ENCODE measurements at regions not wholly inside any gene's neighbourhood (a gene's known extent, or its start where the extent isn't known, plus 50 kb on each side); places are given as distances from the start of the nearest gene placed in this dataset.

DNA sequence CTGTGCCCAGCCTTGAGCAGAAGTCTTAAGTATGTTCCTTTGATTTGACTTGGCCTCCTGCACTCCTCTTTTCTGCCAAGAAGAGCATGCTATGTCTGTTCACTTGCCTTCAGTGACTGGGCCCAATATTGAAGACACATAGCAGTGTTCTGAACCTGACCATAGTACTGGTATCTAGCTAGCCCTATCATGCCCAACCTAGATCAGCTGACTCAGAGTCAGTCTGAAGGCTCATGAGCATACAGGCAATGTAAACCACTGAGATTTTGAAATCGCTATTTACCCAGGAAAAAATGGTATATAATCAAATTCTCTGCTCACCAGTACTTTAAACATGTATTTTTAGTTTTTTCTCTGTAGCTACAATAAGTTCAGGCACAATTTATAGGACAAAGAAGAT lies 129.4 kb downstream of the TANC2 start:
- no peak overlapping the region for H3K4me3 ChIP-seq
- no peaks in the 10 kb centered on the region for H3K36me3 ChIP-seq
- no peaks in the 10 kb centered on the region for H3K4me1 ChIP-seq
- H3K9me3 ChIP-seq: no peaks in the 10 kb centered on the region
- H3K27ac ChIP-seq: no peak overlapping the region
- no peak for TF ChIP-seq CTCF (IDR thresholded peaks at IDR 0.05)
- H3K27me3 ChIP-seq: no peaks in the 10 kb centered on the region
- intact Hi-C loops (cut with DNase I; ENCODE audit: low total_unique reads): no loop called here
- DNase-seq: no peak

- Histone ChIP-seq H3K9me3 (no peaks in the 10 kb centered on the region), H3K27me3 (no peaks in the 10 kb centered on the region), H3K4me1 (no peaks in the 10 kb centered on the region), H3K4me3 (no peak overlapping the region), H3K36me3 (no peaks in the 10 kb centered on the region), H3K27ac (no peak overlapping the region)
- DNase-seq: no peak
- intact Hi-C loops (cut with DNase I; ENCODE audit: low total_unique reads): no loop called here
- no peak for TF ChIP-seq CTCF (IDR thresholded peaks at IDR 0.05)
Measured at GRCh38 chr17:63095879-63096278, 129.8 kb downstream of the TANC2 start.

DNA sequence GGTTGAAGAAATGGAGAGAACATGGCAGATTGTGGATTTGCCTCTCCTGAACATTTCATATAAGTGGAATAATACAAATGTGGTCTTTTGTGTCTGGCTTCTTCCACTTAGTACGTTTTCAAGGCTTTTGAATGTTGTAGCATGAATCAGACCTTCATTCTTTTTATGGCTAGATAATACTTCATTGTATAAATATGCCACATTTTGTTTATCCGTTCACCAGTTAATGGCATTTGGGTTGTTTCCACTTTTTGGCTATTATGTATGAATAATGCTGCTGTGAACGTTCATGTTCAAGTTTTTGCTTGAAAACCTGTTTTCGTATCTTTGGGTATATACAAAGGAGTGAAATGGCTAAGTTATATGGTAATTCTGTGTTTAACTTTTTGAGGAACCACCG lies 130.4 kb downstream of the TANC2 start:
- no peak for DNase-seq
- H3K36me3 ChIP-seq: no peaks in the 10 kb centered on the region
- no peak overlapping the region for H3K4me3 ChIP-seq
- H3K4me1 ChIP-seq: no peaks in the 10 kb centered on the region
- H3K27me3 ChIP-seq: no peaks in the 10 kb centered on the region
- no peaks in the 10 kb centered on the region for H3K9me3 ChIP-seq
- no peak for TF ChIP-seq CTCF (IDR thresholded peaks at IDR 0.05)
- no peak overlapping the region for H3K27ac ChIP-seq
- intact Hi-C loops (cut with DNase I; ENCODE audit: low total_unique reads): no loop called here

GRCh38 chr17:63099425-63099824 lies 133.4 kb downstream of the TANC2 start:
- Histone ChIP-seq H3K4me1 (no peaks in the 10 kb centered on the region), H3K4me3 (no peak overlapping the region), H3K27ac (no peak overlapping the region), H3K36me3 (no peaks in the 10 kb centered on the region), H3K9me3 (no peaks in the 10 kb centered on the region), H3K27me3 (no peaks in the 10 kb centered on the region)
- intact Hi-C loops (cut with DNase I; ENCODE audit: low total_unique reads): no loop called here
- no peak for DNase-seq
- TF ChIP-seq CTCF (IDR thresholded peaks at IDR 0.05): no peak

GRCh38 chr17:63102034-63102433 lies 136.0 kb downstream of the TANC2 start:
- TF ChIP-seq CTCF (IDR thresholded peaks at IDR 0.05): no peak
- Histone ChIP-seq H3K4me3 (no peak overlapping the region), H3K27ac (no peak overlapping the region), H3K4me1 (no peaks in the 10 kb centered on the region), H3K9me3 (no peaks in the 10 kb centered on the region), H3K27me3 (no peaks in the 10 kb centered on the region), H3K36me3 (no peaks in the 10 kb centered on the region)
- DNase-seq: no peak
- intact Hi-C loops (cut with DNase I; ENCODE audit: low total_unique reads): no loop called here

GRCh38 chr17:63106050-63106449 lies 140.0 kb downstream of the TANC2 start:
- Histone ChIP-seq H3K9me3 (no peaks in the 10 kb centered on the region), H3K27me3 (no peaks in the 10 kb centered on the region), H3K36me3 (no peaks in the 10 kb centered on the region), H3K4me3 (no peak overlapping the region), H3K4me1 (no peaks in the 10 kb centered on the region), H3K27ac (no peak overlapping the region)
- DNase-seq: no peak
- intact Hi-C loops (cut with DNase I; ENCODE audit: low total_unique reads): no loop called here
- no peak for TF ChIP-seq CTCF (IDR thresholded peaks at IDR 0.05)

Data from tibial artery (tissue), 4 donors.